IMR-90 (cell line): ENCODE measurements at regions not wholly inside any gene's neighbourhood (a gene's known extent, or its start where the extent isn't known, plus 50 kb on each side); places are given as distances from the start of the nearest gene placed in this dataset.

Source experiments
- ATAC-seq: fragments of 200-7000 bp; cut with Tn5 transposase; 2 replicates; pipeline ENCODE4 v1.9.1; 2020; ENCODE audit warnings: low read depth, mild to moderate bottlenecking, moderate library complexity
- BruUV-seq: library from RNA; stranded (reverse); fragments of 400-500 nt; replicated peaks from 2 replicates; lab custom pipeline; 2021; lab: Mats Ljungman, UMichigan
- CTCF ChIA-PET: fragments of 300-600 bp; formaldehyde crosslinking; extraction: SDS; loops from one replicate; lab custom pipeline; 2021; ENCODE audit warnings: antibody characterized with exemption; lab: Yijun Ruan, JAX
- POLR2A ChIA-PET: fragments of 300-600 bp; sonication (Branson Sonifier 250); formaldehyde crosslinking; loops from one replicate; lab custom pipeline; 2022; ENCODE audit warnings: antibody characterized with exemption; ENCODE audit not compliant: unreplicated experiment; lab: Charles Lee
- DNase-seq: peaks from one replicate; pipeline ENCODE4 v3.0.0; 2013
- H2AFZ ChIP-seq: replicated peaks from 2 replicates; pipeline ENCODE3; 2013; ENCODE audit warnings: low read length, mild to moderate bottlenecking; ENCODE audit not compliant: poor library complexity
- H2AK5ac ChIP-seq: 2 replicates; pipeline ENCODE4 v1.6.1; 2013; ENCODE audit warnings: low read depth, low read length, inconsistent platforms
- H2AK9ac ChIP-seq: replicated peaks from 2 replicates; pipeline ENCODE3; 2013; ENCODE audit warnings: mild to moderate bottlenecking, low read depth, low read length, moderate library complexity; ENCODE audit not compliant: poor library complexity
- H2BK120ac ChIP-seq: 2 replicates; pipeline ENCODE4 v1.6.1; 2013; ENCODE audit warnings: low read depth, low read length, inconsistent platforms
- H2BK15ac ChIP-seq: 3 replicates; pipeline ENCODE4 v1.6.1; 2013; ENCODE audit warnings: low read depth, low read length, inconsistent platforms
- H2BK20ac ChIP-seq: 2 replicates; pipeline ENCODE4 v1.6.1; 2013; ENCODE audit warnings: low read depth, mild to moderate bottlenecking, inconsistent platforms, low read length, moderate library complexity
- H2BK5ac ChIP-seq: 2 replicates; pipeline ENCODE4 v1.6.1; 2013; ENCODE audit warnings: mild to moderate bottlenecking, low read depth, low read length, inconsistent platforms; ENCODE audit not compliant: poor library complexity, severe bottlenecking
- H3K14ac ChIP-seq: replicated peaks from 2 replicates; pipeline ENCODE4 v1.6.1; 2013; ENCODE audit warnings: low read depth, low read length, inconsistent platforms
- H3K18ac ChIP-seq: 2 replicates; pipeline ENCODE4 v1.6.1; 2013; ENCODE audit warnings: low read depth, low read length, control low read depth
- H3K23ac ChIP-seq: 2 replicates; pipeline ENCODE4 v1.6.1; 2013; ENCODE audit warnings: low read depth, low read length, inconsistent platforms
- H3K27ac ChIP-seq: 2 replicates; pipeline ENCODE4 v1.5.1; 2013; ENCODE audit warnings: mild to moderate bottlenecking, control low read depth, low read length; ENCODE audit not compliant: insufficient read depth
- H3K27me3 ChIP-seq: 2 replicates; pipeline ENCODE4 v1.6.1; 2013; ENCODE audit warnings: low read length; ENCODE audit not compliant: control insufficient read depth, insufficient read depth
- H3K36me3 ChIP-seq: 2 replicates; pipeline ENCODE4 v1.6.1; 2013; ENCODE audit warnings: low read length, mixed read lengths; ENCODE audit not compliant: control insufficient read depth, insufficient read depth
- H3K4ac ChIP-seq: 2 replicates; pipeline ENCODE4 v1.6.1; 2013; ENCODE audit warnings: low read depth, low read length, inconsistent platforms
- H3K4me1 ChIP-seq: 2 replicates; pipeline ENCODE4 v1.6.1; 2013; ENCODE audit warnings: low read length, mixed read lengths; ENCODE audit not compliant: control insufficient read depth, insufficient read depth
- H3K4me2 ChIP-seq: 2 replicates; pipeline ENCODE4 v1.6.1; 2013; ENCODE audit warnings: low read depth, mild to moderate bottlenecking, control low read depth, low read length, moderate library complexity
- H3K4me3 ChIP-seq: 2 replicates; pipeline ENCODE4 v1.5.1; 2013; ENCODE audit warnings: low read depth, mild to moderate bottlenecking, control low read depth, low read length, moderate library complexity; ENCODE audit not compliant: insufficient read depth
- H3K56ac ChIP-seq: 2 replicates; pipeline ENCODE4 v1.6.1; 2013; ENCODE audit warnings: low read length, inconsistent platforms; ENCODE audit not compliant: insufficient read depth; ENCODE audit errors: extremely low read depth
- H3K79me1 ChIP-seq, 2 experiments: 2 replicates each; pipeline ENCODE4 v1.6.1; 2013; ENCODE audit warnings: low read length in 2 of 2, inconsistent platforms in 1 of 2, low read depth in 1 of 2
- H3K9ac ChIP-seq: 2 replicates; pipeline ENCODE4 v1.6.1; 2013; ENCODE audit warnings: low read depth, low read length, control low read depth
- H3K9me1 ChIP-seq: 2 replicates; pipeline ENCODE4 v1.6.1; 2013; ENCODE audit warnings: low read length, inconsistent platforms; ENCODE audit not compliant: insufficient read depth
- H3K9me3 ChIP-seq: 2 replicates; pipeline ENCODE4 v1.6.1; 2013; ENCODE audit warnings: low read length; ENCODE audit not compliant: control insufficient read depth, insufficient read depth
- H4K20me1 ChIP-seq: 2 replicates; pipeline ENCODE4 v1.6.1; 2013; ENCODE audit warnings: low read length, inconsistent platforms; ENCODE audit not compliant: insufficient read depth
- H4K5ac ChIP-seq: 2 replicates; pipeline ENCODE4 v1.6.1; 2013; ENCODE audit warnings: mild to moderate bottlenecking, low read depth, low read length, control low read depth
- H4K8ac ChIP-seq, 2 experiments: 2 replicates each; pipeline ENCODE4 v1.6.1; 2013; ENCODE audit warnings: low read depth in 2 of 2, low read length in 2 of 2, control low read depth in 1 of 2, inconsistent platforms in 1 of 2
- H4K91ac ChIP-seq: 2 replicates; pipeline ENCODE4 v1.6.1; 2013; ENCODE audit warnings: low read depth, low read length, inconsistent platforms; ENCODE audit not compliant: insufficient read depth
- BHLHE40 ChIP-seq: fragments of 150-350 bp; IDR thresholded peaks from 2 replicates; pipeline ENCODE4 v1.6.1; 2016; ENCODE audit warnings: mild to moderate bottlenecking, low read depth, low read length
- CEBPB ChIP-seq: IDR thresholded peaks from 2 replicates; pipeline ENCODE4 v1.6.1; 2012; ENCODE audit warnings: low read depth, low read length, improper control_type of control experiment
- CHD1 ChIP-seq: IDR thresholded peaks from 2 replicates; pipeline ENCODE4 v1.6.1; 2012; ENCODE audit warnings: low read depth, low read length, improper control_type of control experiment
- CTCF ChIP-seq: conservative IDR thresholded peaks from 2 replicates; pipeline ENCODE4 v1.5.1; 2012; ENCODE audit warnings: mild to moderate bottlenecking, low read depth, low read length, improper control_type of control experiment
- ELK1 ChIP-seq: fragments of 150-350 bp; IDR thresholded peaks from 2 replicates; pipeline ENCODE4 v1.6.1; 2016; ENCODE audit warnings: low read depth, mild to moderate bottlenecking, low read length, moderate library complexity, borderline replicate concordance
- MAFK ChIP-seq: IDR thresholded peaks from 2 replicates; pipeline ENCODE4 v1.6.1; 2012; ENCODE audit warnings: low read depth, low read length, improper control_type of control experiment
- MAZ ChIP-seq: IDR thresholded peaks from 2 replicates; pipeline ENCODE4 v1.6.1; 2012; ENCODE audit warnings: low read depth, mild to moderate bottlenecking, low read length, improper control_type of control experiment, moderate library complexity, borderline replicate concordance
- MXI1 ChIP-seq: IDR thresholded peaks from 2 replicates; pipeline ENCODE4 v1.6.1; 2012; ENCODE audit warnings: low read depth, mild to moderate bottlenecking, low read length, moderate library complexity, borderline replicate concordance
- NFE2L2 ChIP-seq: fragments of 150-350 bp; IDR thresholded peaks from 2 replicates; pipeline ENCODE4 v1.6.1; 2016; ENCODE audit warnings: low read depth, mild to moderate bottlenecking, low read length
- POLR2A ChIP-seq: IDR thresholded peaks from 2 replicates; pipeline ENCODE4 v1.6.1; 2012; ENCODE audit warnings: mild to moderate bottlenecking, low read depth, low read length
- RAD21 ChIP-seq: IDR thresholded peaks from 2 replicates; pipeline ENCODE4 v1.6.1; 2012; ENCODE audit warnings: low read length, improper control_type of control experiment
- RCOR1 ChIP-seq: IDR thresholded peaks from 2 replicates; pipeline ENCODE4 v1.6.1; 2012; ENCODE audit warnings: mild to moderate bottlenecking, low read length, improper control_type of control experiment; ENCODE audit not compliant: insufficient replicate concordance
- RFX5 ChIP-seq: IDR thresholded peaks from 2 replicates; pipeline ENCODE4 v1.8.0; 2012; ENCODE audit warnings: low read depth, mild to moderate bottlenecking, low read length, moderate library complexity
- SMC3 ChIP-seq: fragments of 150-350 bp; IDR thresholded peaks from 2 replicates; pipeline ENCODE4 v1.6.1; 2016; ENCODE audit warnings: low read depth, mild to moderate bottlenecking, antibody characterized with exemption, low read length, moderate library complexity
- USF2 ChIP-seq: fragments of 150-350 bp; IDR thresholded peaks from 2 replicates; pipeline ENCODE4 v1.6.1; 2017; ENCODE audit warnings: mild to moderate bottlenecking, antibody characterized with exemption, low read length, low read depth
- WGBS, 2 experiments: methylation state at CpG; one replicate each; pipeline versions ENCODE4 v1.1.5 to v1.1.7; 2013; ENCODE audit warnings: missing lambda C conversion rate in 2 of 2; ENCODE audit not compliant: insufficient read length in 1 of 2; ENCODE audit errors: extremely low coverage in 2 of 2; 5-methylcytosine and 5-hydroxymethylcytosine counted together
- dilution Hi-C: fragments of 300-500 bp; cut with HindIII; formaldehyde crosslinking; loops from one replicate; pipeline ENCODE4 v1.14.3; 2018; ENCODE audit warnings: low sequenced_read_pairs; ENCODE audit not compliant: unreplicated experiment
- in situ Hi-C: fragments of 300-500 bp; cut with MboI; formaldehyde crosslinking; loops from 3 replicates; pipeline ENCODE4 v1.14.3; 2019; ENCODE audit warnings: low sequenced_read_pairs, inconsistent platforms, mixed read lengths
- intact Hi-C: fragments of 100-400 bp; cut with micrococcal nuclease; formaldehyde crosslinking; loops from 2 replicates; pipeline ENCODE4 v1.10.0; 2022

DNA sequence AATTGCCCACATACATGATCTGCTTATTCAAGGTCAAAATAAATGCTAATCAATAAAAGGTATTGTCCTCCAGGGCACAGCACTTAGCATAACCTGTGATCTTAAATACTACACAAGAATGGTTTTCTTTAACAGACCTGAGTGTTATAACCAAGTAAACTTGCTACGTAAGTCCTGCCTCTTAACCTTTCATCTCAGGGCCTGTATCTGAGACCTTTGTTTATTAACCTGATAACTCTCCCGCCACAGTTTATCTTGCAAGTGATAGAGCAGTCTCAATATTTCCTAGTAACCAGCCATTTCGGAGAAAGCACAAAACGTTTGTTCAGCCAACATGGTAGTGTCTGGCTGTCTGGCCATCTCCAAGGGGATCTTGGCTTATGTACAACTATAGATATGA is 88.4 kb downstream of the DUSP6 start:
- no peaks in the 10 kb centered on the region for H3K36me3 ChIP-seq
- H4K20me1 ChIP-seq = no peaks in the 10 kb centered on the region
- H2BK15ac ChIP-seq = no peak overlapping the region
- TF ChIP-seq RCOR1 (no peak), USF2 (no peak), SMC3 (no peak), NFE2L2 (no peak), MAFK (no peak), MXI1 (no peak), RFX5 (no peak), RAD21 (no peak), ELK1 (no peak), BHLHE40 (no peak), CTCF (no peak), CEBPB (no peak), MAZ (no peak), CHD1 (no peak), POLR2A (no peak)
- H3K4me2 ChIP-seq = no peak overlapping the region
- H3K27ac ChIP-seq = no peak overlapping the region
- no peak overlapping the region for H3K14ac ChIP-seq
- in situ Hi-C loops (no loop called here), intact Hi-C loops (no loop called here), dilution Hi-C loops (no loop called here)
- no peak overlapping the region for H4K91ac ChIP-seq
- 100% methylated on average over 1 of the region's 4 CpGs; no CpG with 5 or more reads in 1 of the 2 experiments for WGBS, 2 experiments
- no peak overlapping the region for H2AFZ ChIP-seq
- no peak overlapping the region for H3K56ac ChIP-seq
- no peak overlapping the region for H4K5ac ChIP-seq
- H3K27me3 ChIP-seq = no peaks in the 10 kb centered on the region
- no peak for DNase-seq
- no peaks in the 10 kb centered on the region for H3K79me1 ChIP-seq
- no peak overlapping the region for H2BK20ac ChIP-seq
- no peaks in the 10 kb centered on the region for H3K9me1 ChIP-seq
- no peak overlapping the region for H2BK120ac ChIP-seq
- H3K4me1 ChIP-seq = no peaks in the 10 kb centered on the region
- no peak for ATAC-seq
- no peak overlapping the region for H2AK9ac ChIP-seq
- H3K9ac ChIP-seq = no peak overlapping the region
- H2BK5ac ChIP-seq = no peak overlapping the region
- BruUV-seq = no TSS peak
- CTCF ChIA-PET = no interaction called here
- POLR2A ChIA-PET = no interaction called here
- H4K8ac ChIP-seq = no peak overlapping the region
- H3K18ac ChIP-seq = no peak overlapping the region
- no peaks in the 10 kb centered on the region for H3K9me3 ChIP-seq
- no peak overlapping the region for H3K4ac ChIP-seq
- H3K23ac ChIP-seq = no peak overlapping the region
- H2AK5ac ChIP-seq = no peak overlapping the region
- H3K4me3 ChIP-seq = no peak overlapping the region
